ENCODE measurements at regions not wholly inside any gene's neighbourhood (a gene's known extent, or its start where the extent isn't known, plus 50 kb on each side); places are given as distances from the start of the nearest gene placed in this dataset.

- Histone ChIP-seq H3K4me1 (ENCODE audit: control insufficient read depth in 1 of 2, low read depth in 2 of 2) (no peaks in the 10 kb centered on the region), H3K27ac (no peak overlapping the region), H3K27me3 (replicated peaks; ENCODE audit: insufficient read depth) (no peaks in the 10 kb centered on the region), H3K9me3 (no peaks in the 10 kb centered on the region), H3K4me3 (no peak overlapping the region), H3K36me3 (no peaks in the 10 kb centered on the region)
- ATAC-seq (ENCODE audit: insufficient number of reproducible peaks, low FRiP score, low read depth) (no peak), DNase-seq (ENCODE audit: low spot score) (no peak)
- TF ChIP-seq CTCF (IDR thresholded peaks at IDR 0.05), result no peak
Measured at GRCh38 chr5:30866142-30866541, 327.3 kb upstream of the CDH6 start.

- Histone ChIP-seq H3K9me3 (no peaks in the 10 kb centered on the region), H3K4me3 (no peak overlapping the region)
- no peak for ATAC-seq (ENCODE audit: insufficient number of reproducible peaks, low FRiP score, low read depth)
Measured at GRCh38 chr5:30856242-30856641, 337.2 kb upstream of the CDH6 start.

GRCh38 chr5:30853158-30853557 is 340.3 kb upstream of the CDH6 start:
- H3K36me3 ChIP-seq, result no peaks in the 10 kb centered on the region
- no peaks in the 10 kb centered on the region for H3K27me3 ChIP-seq (replicated peaks; ENCODE audit: insufficient read depth)
- H3K4me3 ChIP-seq, result no peak overlapping the region
- no peak for TF ChIP-seq CTCF (IDR thresholded peaks at IDR 0.05)
- no peak overlapping the region for H3K27ac ChIP-seq
- DNase-seq (ENCODE audit: low spot score) (no peak), ATAC-seq (ENCODE audit: insufficient number of reproducible peaks, low FRiP score, low read depth) (no peak)
- H3K9me3 ChIP-seq, result no peaks in the 10 kb centered on the region
- H3K4me1 ChIP-seq (ENCODE audit: control insufficient read depth in 1 of 2, low read depth in 2 of 2), result no peaks in the 10 kb centered on the region

More at GRCh38 chr5:30856242-30856641, 337.2 kb upstream of the CDH6 start:
- TF ChIP-seq CTCF (IDR thresholded peaks at IDR 0.05), result no peak
- no peak for DNase-seq (ENCODE audit: low spot score)
- H3K27ac ChIP-seq, result no peak overlapping the region
- H3K4me1 ChIP-seq (ENCODE audit: control insufficient read depth in 1 of 2, low read depth in 2 of 2), result no peaks in the 10 kb centered on the region
- H3K27me3 ChIP-seq (replicated peaks; ENCODE audit: insufficient read depth), result no peaks in the 10 kb centered on the region
- no peaks in the 10 kb centered on the region for H3K36me3 ChIP-seq

- ATAC-seq (ENCODE audit: insufficient number of reproducible peaks, low FRiP score, low read depth) (no peak), DNase-seq (ENCODE audit: low spot score) (no peak)
- no peak for TF ChIP-seq CTCF (IDR thresholded peaks at IDR 0.05)
- H3K36me3 ChIP-seq, result no peaks in the 10 kb centered on the region
- no peaks in the 10 kb centered on the region for H3K27me3 ChIP-seq (replicated peaks; ENCODE audit: insufficient read depth)
- H3K9me3 ChIP-seq, result no peaks in the 10 kb centered on the region
- no peak overlapping the region for H3K27ac ChIP-seq
- H3K4me3 ChIP-seq, result no peak overlapping the region
- no peaks in the 10 kb centered on the region for H3K4me1 ChIP-seq (ENCODE audit: control insufficient read depth in 1 of 2, low read depth in 2 of 2)
Measured at GRCh38 chr5:30850866-30851265, 342.6 kb upstream of the CDH6 start.

- TF ChIP-seq CTCF (IDR thresholded peaks at IDR 0.05), result no peak
- H3K4me3 ChIP-seq, result no peak overlapping the region
- no peak overlapping the region for H3K27ac ChIP-seq
- no peaks in the 10 kb centered on the region for H3K36me3 ChIP-seq
- no peaks in the 10 kb centered on the region for H3K4me1 ChIP-seq (ENCODE audit: control insufficient read depth in 1 of 2, low read depth in 2 of 2)
- H3K9me3 ChIP-seq, result no peaks in the 10 kb centered on the region
- no peak for DNase-seq (ENCODE audit: low spot score)
- no peaks in the 10 kb centered on the region for H3K27me3 ChIP-seq (replicated peaks; ENCODE audit: insufficient read depth)
- ATAC-seq (ENCODE audit: insufficient number of reproducible peaks, low FRiP score, low read depth), result no peak
Measured at GRCh38 chr5:30849931-30850710, 343.4 kb upstream of the CDH6 start.
